ENCODE measurements at regions not wholly inside any gene's neighbourhood (a gene's known extent, or its start where the extent isn't known, plus 50 kb on each side); places are given as distances from the start of the nearest gene placed in this dataset.
"Not testable (repeated sequence)": the region's sequence is repeated elsewhere in the genome, so short reads cannot be mapped to it uniquely, and the experiment has no call there.

- peak; percentile 57 for DNase-seq
These were observed 628.7 kb downstream of the TYW1 start for GRCh38 chr7:67625257-67625737.

- no peak for DNase-seq
These were observed 634.8 kb downstream of the TYW1 start for GRCh38 chr7:67631476-67631875.

- DNase-seq = no peak
These were observed 638.6 kb downstream of the TYW1 start for GRCh38 chr7:67635271-67635670.

GRCh38 chr7:67636348-67637022 lies 639.9 kb downstream of the TYW1 start:
- no peak for DNase-seq

- DNase-seq = no peak
These were observed 640.4 kb downstream of the TYW1 start for GRCh38 chr7:67637023-67637358.

GRCh38 chr7:67642542-67642941 lies 645.9 kb downstream of the TYW1 start:
- DNase-seq = not testable (repeated sequence)

- DNase-seq = no peak
These were observed 647.5 kb downstream of the TYW1 start for GRCh38 chr7:67644151-67644550.

GRCh38 chr7:67652937-67653336 lies 656.3 kb downstream of the TYW1 start:
- no peak for DNase-seq

- no peak for DNase-seq
These were observed 657.3 kb downstream of the TYW1 start for GRCh38 chr7:67653856-67654454.

- DNase-seq = no peak
These were observed 658.0 kb downstream of the TYW1 start for GRCh38 chr7:67654642-67655041.

- DNase-seq = no peak
These were observed 658.5 kb downstream of the TYW1 start for GRCh38 chr7:67655168-67655567.

- DNase-seq = no peak
These were observed 662.5 kb downstream of the TYW1 start for GRCh38 chr7:67659091-67659490.

- no peak for DNase-seq
These were observed 666.2 kb downstream of the TYW1 start for GRCh38 chr7:67662804-67663203.

- DNase-seq = no peak
These were observed 667.0 kb downstream of the TYW1 start for GRCh38 chr7:67663644-67664043.

GRCh38 chr7:67666359-67666758 lies 669.7 kb downstream of the TYW1 start:
- not testable (repeated sequence) for DNase-seq

GRCh38 chr7:67671006-67671548 lies 674.4 kb downstream of the TYW1 start:
- DNase-seq = no peak

- no peak for DNase-seq
These were observed 677.2 kb downstream of the TYW1 start for GRCh38 chr7:67673861-67674260.

GRCh38 chr7:67674862-67675261 lies 678.2 kb downstream of the TYW1 start:
- not testable (repeated sequence) for DNase-seq

- DNase-seq = no peak
These were observed 679.3 kb downstream of the TYW1 start for GRCh38 chr7:67675971-67676370.

GRCh38 chr7:67678419-67678818 lies 681.8 kb downstream of the TYW1 start:
- no peak for DNase-seq

- no peak for DNase-seq
These were observed 687.0 kb downstream of the TYW1 start for GRCh38 chr7:67683628-67684027.

- no peak for DNase-seq
These were observed 694.1 kb downstream of the TYW1 start for GRCh38 chr7:67690700-67691099.

GRCh38 chr7:67692425-67692824 lies 695.8 kb downstream of the TYW1 start:
- DNase-seq = no peak

GRCh38 chr7:67696124-67696523 lies 699.5 kb downstream of the TYW1 start:
- no peak for DNase-seq

- no peak for DNase-seq
These were observed 700.2 kb downstream of the TYW1 start for GRCh38 chr7:67696878-67697277.

Data from activated CD8-positive, alpha-beta memory T cell treated with anti-CD3 and anti-CD28 coated beads for 24 hours (primary cell).